Heart right ventricle (tissue), 16 donors: ENCODE measurements at regions not wholly inside any gene's neighbourhood (a gene's known extent, or its start where the extent isn't known, plus 50 kb on each side); places are given as distances from the start of the nearest gene placed in this dataset.

Experiments
- ATAC-seq, 8 donors: fragments of 200-7000 bp; cut with Tn5 transposase; one replicate each; pipeline ENCODE4 v1.9.1; 2020; ENCODE audit warnings: mild to moderate bottlenecking in 8 of 8, moderate library complexity in 8 of 8, moderate number of reproducible peaks in 1 of 8
- DNase-seq, 2 donors: peaks; one replicate each; pipeline ENCODE4 v3.0.0-alpha.2; 2020
- H3K27ac ChIP-seq, 10 donors: fragments of 200-600 bp; sonication (generic) in 2 of 10; one replicate each; pipeline versions ENCODE4 v1.5.0 to v1.8.0; 2020 to 2022; ENCODE audit warnings: mild to moderate bottlenecking in 3 of 10
- H3K27me3 ChIP-seq, 7 donors: fragments of 200-600 bp; one replicate each; pipeline ENCODE4 v1.8.0; 2021 to 2022; ENCODE audit warnings: mild to moderate bottlenecking in 2 of 7
- H3K36me3 ChIP-seq, 9 donors: fragments of 200-600 bp; sonication (generic) in 1 of 9; one replicate each; pipeline versions ENCODE4 v1.5.0 to v1.8.0; 2020 to 2022; ENCODE audit warnings: mild to moderate bottlenecking in 2 of 9
- H3K4me1 ChIP-seq, 9 donors: fragments of 200-600 bp; sonication (generic) in 1 of 9; one replicate each; pipeline versions ENCODE4 v1.5.0 to v1.8.0; 2020 to 2022; ENCODE audit warnings: mild to moderate bottlenecking in 4 of 9
- H3K4me3 ChIP-seq, 10 donors: fragments of 200-600 bp; sonication (generic) in 2 of 10; one replicate each; pipeline versions ENCODE4 v1.5.0 to v1.8.0; 2020 to 2022; ENCODE audit warnings: mild to moderate bottlenecking in 7 of 10, moderate library complexity in 2 of 10
- H3K9me3 ChIP-seq, 11 donors: fragments of 200-600 bp in 10 of 11; sonication (generic) in 2 of 11; one replicate each; pipeline versions ENCODE4 v1.5.0 to v1.8.0; 2013 to 2022; ENCODE audit warnings: mild to moderate bottlenecking in 2 of 11, control low read depth in 1 of 11, moderate library complexity in 1 of 11
- WGBS, 2 donors: extraction: QIAGEN DNeasy Blood & Tissue Kit; methylation state at CpG; one replicate each; pipeline ENCODE4 v1.1.7; 2013; ENCODE audit warnings: inconsistent platforms in 1 of 2; 5-methylcytosine and 5-hydroxymethylcytosine counted together
- intact Hi-C, 10 donors: fragments of 100-400 bp; cut with DNase I; formaldehyde crosslinking; loops; one replicate each; pipeline versions ENCODE4 v1.11.1 to v1.14.2; 2022
- TF ChIP-seq, protein P1 (sequence below), 9 donors: fragments of 200-600 bp; sonication (generic) in 2 of 9; IDR thresholded peaks; one replicate each; pipeline versions ENCODE4 v1.5.0 to v1.8.0; 2021 to 2022; ENCODE audit warnings: antibody characterized with exemption in 9 of 9, mild to moderate bottlenecking in 5 of 9, moderate library complexity in 1 of 9
- donor health status: Arrhythmogenic right ventricular cardiomyopathy.
- donor health status: ischemic (EF 13 %, LVEDD 7.1; RV severe dilation, severe dysfunction).
- donor health status: healthy with polysubstance abuse.
- donor health status: DM: no; HTN: yes; CAD: no.
- donor health status: DM: no; HTN: no; CAD: no.
- donor health status: ischemic (EF 25% LVEDD 6.9; RV normal size, moderate dysfunction).
- donor health status: ischemic (EF 25% LVEDD 5.7; RV mildly dilated, moderate dysfunction).
- donor health status: healthy.
- donor health status: DM: yes; HTN: yes; CAD: no.
- donor health status: Ischemic cardiomyopathy.
- donor health status: ischemic (EF 35%, LVEDD 5.7; RV mildly dilated, moderate dysfunction).
- donor health status: nonischemic (EF 11% LVEDD 7.7; RV severe dilation, severe dysfunction).
- donor health status: DM: yes; HTN: yes; CAD: no.
- donor health status: PGD.
- donor health status: ischemic (EF 29% LVEDD 5.4; RV normal size, mild dysfunction).
- donor health status: nonischemic (EF 23%, LVEDD 6.1; RV moderate dilation, normal function).

DNA sequence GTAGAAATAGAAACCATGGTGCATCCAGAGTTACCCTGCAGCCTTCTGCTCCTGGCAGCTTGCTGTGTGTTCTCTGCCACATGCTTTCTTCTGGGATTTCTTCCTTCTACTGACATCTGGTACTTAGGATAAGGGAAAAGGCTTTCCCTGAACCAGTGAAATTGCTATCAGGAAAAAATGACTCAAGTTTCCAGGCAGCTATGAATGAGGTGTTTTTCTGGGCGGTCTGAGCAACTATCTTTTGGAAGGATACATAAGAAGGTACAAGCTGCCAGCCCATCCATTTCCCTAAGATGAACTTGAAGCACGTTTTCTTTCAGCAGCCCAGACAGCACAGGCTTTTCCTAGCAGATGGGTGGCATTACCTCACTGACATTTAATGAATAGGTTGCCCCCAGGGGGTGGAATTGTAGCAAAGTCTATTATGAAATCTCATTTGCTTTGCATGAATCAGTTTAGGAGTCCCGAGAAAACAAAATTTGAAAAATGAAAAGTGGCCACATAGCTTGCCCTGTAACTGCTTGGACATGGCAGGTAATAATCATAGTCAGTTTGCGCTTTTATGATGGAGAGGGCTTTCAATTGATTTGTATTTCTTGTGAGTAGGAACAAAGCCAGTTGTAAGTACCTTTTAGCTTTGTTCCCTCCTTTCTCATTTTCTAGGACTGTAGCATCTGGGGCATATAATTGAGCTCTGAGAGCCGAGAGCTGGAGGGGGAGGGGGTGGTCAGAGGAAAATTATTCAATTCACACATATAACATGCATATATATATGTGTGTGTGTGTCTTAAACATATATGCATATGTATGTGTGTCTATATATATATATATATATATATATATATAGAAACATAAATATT lies 108.5 kb downstream of the C9orf152 start:
- no peak for DNase-seq
- Histone ChIP-seq H3K27ac (peak overlapping the region in 3 of 10 donors; percentile 0 to 11 (median 4)), H3K27me3 (no peaks in the 10 kb centered on the region), H3K9me3 (no peaks in the 10 kb centered on the region), H3K36me3 (peaks cover 0 to 4% (median 0%) of the 10 kb centered on the region in 9 donors), H3K4me1 (peaks cover 22 to 88% (median 78%) of the 10 kb centered on the region in 9 donors), H3K4me3 (no peak overlapping the region)
- ATAC-seq: peak in 6 of 8 donors; percentile 15 to 80 (median 32)
- TF ChIP-seq, protein P1, sequence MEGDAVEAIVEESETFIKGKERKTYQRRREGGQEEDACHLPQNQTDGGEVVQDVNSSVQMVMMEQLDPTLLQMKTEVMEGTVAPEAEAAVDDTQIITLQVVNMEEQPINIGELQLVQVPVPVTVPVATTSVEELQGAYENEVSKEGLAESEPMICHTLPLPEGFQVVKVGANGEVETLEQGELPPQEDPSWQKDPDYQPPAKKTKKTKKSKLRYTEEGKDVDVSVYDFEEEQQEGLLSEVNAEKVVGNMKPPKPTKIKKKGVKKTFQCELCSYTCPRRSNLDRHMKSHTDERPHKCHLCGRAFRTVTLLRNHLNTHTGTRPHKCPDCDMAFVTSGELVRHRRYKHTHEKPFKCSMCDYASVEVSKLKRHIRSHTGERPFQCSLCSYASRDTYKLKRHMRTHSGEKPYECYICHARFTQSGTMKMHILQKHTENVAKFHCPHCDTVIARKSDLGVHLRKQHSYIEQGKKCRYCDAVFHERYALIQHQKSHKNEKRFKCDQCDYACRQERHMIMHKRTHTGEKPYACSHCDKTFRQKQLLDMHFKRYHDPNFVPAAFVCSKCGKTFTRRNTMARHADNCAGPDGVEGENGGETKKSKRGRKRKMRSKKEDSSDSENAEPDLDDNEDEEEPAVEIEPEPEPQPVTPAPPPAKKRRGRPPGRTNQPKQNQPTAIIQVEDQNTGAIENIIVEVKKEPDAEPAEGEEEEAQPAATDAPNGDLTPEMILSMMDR (IDR thresholded peaks at IDR 0.05): peak in 1 of 9 donors; percentile 7
- intact Hi-C loops: no loop called here
- WGBS, 2 donors: 58 to 62% methylated on average over 5 of the region's 5 CpGs

DNA sequence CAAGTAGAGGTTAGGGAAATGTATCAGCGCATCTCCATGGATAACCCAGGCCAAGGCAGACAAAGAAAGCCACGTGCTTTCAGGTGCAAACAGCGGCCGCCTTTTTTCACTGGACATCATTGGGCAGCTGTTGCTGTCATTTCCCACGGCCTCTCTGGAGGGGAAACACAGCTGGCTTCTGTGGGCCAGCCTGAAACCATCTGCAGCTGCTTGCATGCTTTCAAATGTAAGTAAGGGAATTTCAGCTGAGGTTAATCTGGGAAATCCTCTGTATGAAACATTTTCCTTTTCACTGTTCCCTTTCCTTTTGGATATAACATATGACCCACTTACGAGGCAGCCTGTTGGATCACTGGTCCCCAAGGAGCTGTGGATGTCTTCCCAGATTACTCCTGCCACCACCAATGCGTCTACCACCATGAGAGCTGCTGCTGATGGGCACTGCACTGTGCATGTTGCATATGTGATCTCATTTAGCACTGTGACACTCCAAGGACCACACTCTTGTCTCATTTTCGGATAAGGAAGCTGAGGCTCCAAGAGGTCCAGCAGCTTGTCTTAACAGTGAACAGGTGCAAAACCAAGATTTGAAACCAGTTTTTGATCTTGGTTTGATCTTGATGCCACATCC lies 106.3 kb downstream of the C9orf152 start:
- peaks cover 0 to 9% (median 0%) of the 10 kb centered on the region in 9 donors for H3K36me3 ChIP-seq
- no peaks in the 10 kb centered on the region for H3K9me3 ChIP-seq
- 42 to 50% methylated on average over 8 of the region's 8 CpGs for WGBS, 2 donors
- H3K4me1 ChIP-seq: peaks cover 25 to 88% (median 74%) of the 10 kb centered on the region in 9 donors
- no peaks in the 10 kb centered on the region for H3K27me3 ChIP-seq
- TF ChIP-seq, protein P1 (IDR thresholded peaks at IDR 0.05): no peak
- DNase-seq (peak; percentile 22 to 46), ATAC-seq (peak; percentile 23 to 64 (median 44))
- no peak overlapping the region for H3K4me3 ChIP-seq
- intact Hi-C loops: no loop called here
- peak overlapping the region in 6 of 10 donors; percentile 11 to 55 (median 40) for H3K27ac ChIP-seq

DNA sequence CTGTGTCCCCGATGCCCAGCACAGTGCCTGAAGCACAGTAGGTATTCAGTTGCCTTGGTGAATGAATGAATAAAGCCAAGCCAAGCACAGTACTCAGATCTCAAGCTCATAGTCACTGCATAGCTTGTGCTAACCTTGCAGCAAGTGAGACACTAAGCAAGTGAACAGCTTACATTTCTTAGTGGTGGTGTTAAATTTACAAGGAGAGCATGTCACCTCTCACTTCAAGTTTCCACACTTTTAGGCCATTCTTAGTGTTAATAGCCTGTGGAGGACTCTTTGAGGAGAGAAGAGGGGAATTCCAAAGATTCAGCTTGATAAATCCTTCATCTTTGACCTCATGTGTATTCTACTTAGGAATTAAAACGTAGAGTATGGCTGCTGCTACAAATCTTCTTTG lies 104.7 kb downstream of the C9orf152 start:
- no peak for DNase-seq
- Histone ChIP-seq H3K4me1 (peaks cover 25 to 93% (median 77%) of the 10 kb centered on the region in 9 donors), H3K9me3 (no peaks in the 10 kb centered on the region), H3K27me3 (no peaks in the 10 kb centered on the region), H3K27ac (peak overlapping the region in 2 of 10 donors; percentile 34 to 39), H3K36me3 (peaks cover 0 to 9% (median 0%) of the 10 kb centered on the region in 9 donors), H3K4me3 (no peak overlapping the region)
- WGBS, 2 donors: 75 to 82% methylated on average over 2 of the region's 2 CpGs
- no peak for ATAC-seq
- intact Hi-C loops: no loop called here
- TF ChIP-seq, protein P1 (IDR thresholded peaks at IDR 0.05): no peak

DNA sequence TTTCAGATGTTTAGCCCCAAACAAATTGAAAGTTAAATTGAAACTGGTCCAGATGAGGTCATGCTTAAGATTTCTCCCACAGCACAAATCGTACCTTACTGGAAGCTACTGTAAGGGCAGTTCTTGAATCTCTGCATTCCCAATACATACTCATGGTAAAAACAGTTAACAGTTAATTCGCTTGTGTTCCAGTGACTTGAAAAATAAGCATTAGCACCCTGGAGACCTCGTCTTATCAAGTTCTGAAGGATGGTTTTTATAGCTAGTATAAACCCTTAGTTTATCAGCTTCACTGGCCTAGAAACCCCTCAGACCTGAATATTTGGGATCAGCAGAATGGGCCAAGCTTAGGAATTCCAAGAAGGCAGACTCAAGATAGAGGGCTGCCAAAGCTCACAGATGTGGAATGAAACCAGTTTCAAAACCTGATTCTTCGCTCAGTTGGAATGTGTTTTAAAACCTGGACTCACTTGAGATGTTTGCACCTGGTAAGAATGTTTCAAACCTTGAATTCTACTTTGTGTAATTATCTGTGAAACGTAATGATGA lies 103.6 kb downstream of the C9orf152 start:
- TF ChIP-seq, protein P1 (IDR thresholded peaks at IDR 0.05): no peak
- intact Hi-C loops: no loop called here
- 40 to 51% methylated on average over 5 of the region's 5 CpGs for WGBS, 2 donors
- DNase-seq (no peak), ATAC-seq (no peak)
- H3K4me3 ChIP-seq: no peak overlapping the region
- peaks cover 0 to 9% (median 0%) of the 10 kb centered on the region in 9 donors for H3K36me3 ChIP-seq
- H3K9me3 ChIP-seq: no peaks in the 10 kb centered on the region
- H3K27ac ChIP-seq: peak overlapping the region in 2 of 10 donors; percentile 7 to 39
- no peaks in the 10 kb centered on the region for H3K27me3 ChIP-seq
- H3K4me1 ChIP-seq: peaks cover 25 to 93% (median 74%) of the 10 kb centered on the region in 9 donors
